ENCODE measurements at regions not wholly inside any gene's neighbourhood (a gene's known extent, or its start where the extent isn't known, plus 50 kb on each side); places are given as distances from the start of the nearest gene placed in this dataset.

DNA sequence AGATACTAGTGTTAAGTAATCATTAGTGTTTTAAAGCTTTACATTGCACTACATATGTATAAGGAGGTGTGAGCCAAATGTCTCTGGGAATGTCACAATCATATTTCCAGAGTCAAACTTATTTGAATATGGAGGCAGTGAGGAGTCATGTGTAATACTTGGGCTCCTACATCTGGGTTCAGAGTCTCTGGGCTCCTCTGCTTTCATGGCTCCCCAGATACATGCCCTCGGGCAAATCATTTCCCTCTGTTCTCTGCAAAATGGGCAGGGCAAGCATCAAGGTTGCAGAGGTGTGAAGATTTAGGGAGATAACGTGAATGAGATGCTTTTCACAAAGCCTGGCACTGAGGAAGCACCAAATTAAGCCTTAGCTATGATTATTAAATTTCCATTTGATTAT, 138.3 kb upstream of the SGK1 start:
- H3K27ac ChIP-seq (ENCODE audit: insufficient read depth, low read length): no peak overlapping the region

DNA sequence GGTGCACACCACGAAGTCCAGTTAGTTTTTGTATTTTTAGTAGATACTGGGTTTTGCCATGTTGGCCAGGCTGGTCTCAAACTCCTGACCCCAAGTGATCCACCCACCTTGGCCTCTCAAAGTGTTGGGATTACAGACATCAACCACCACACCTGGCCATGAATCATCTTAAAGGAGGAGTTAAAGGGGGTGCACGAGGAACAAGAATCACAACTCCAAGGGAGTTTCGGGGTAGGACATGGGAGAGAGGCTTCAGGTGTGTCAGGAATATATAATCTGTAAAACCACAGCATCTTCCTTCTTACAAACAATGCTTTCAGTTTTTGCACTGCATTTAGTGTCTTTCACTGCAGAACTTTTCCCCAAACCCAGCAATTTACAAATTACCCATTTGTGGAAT, 137.4 kb upstream of the SGK1 start:
- H3K36me3 ChIP-seq (ENCODE audit: control insufficient read depth, insufficient read depth, low read length): no peaks in the 10 kb centered on the region

More for the DNA sequence above, 138.3 kb upstream of the SGK1 start:
- Histone ChIP-seq H3K4me1 (ENCODE audit: control insufficient read depth, extremely low read depth, insufficient read depth, low read length) (no peaks in the 10 kb centered on the region), H2AFZ (ENCODE audit: low read length) (no peak overlapping the region), H4K20me1 (ENCODE audit: control insufficient read depth, extremely low read depth, insufficient read depth, low read length) (no peaks in the 10 kb centered on the region), H3K4me3 (replicated peaks in 1 of 4; ENCODE audit: control extremely low read depth in 1 of 4, insufficient read depth in 1 of 4, low read depth in 3 of 4, low read length in 4 of 4) (no peak overlapping the region), H3K27me3 (ENCODE audit: control insufficient read depth, insufficient read depth, low read length) (no peaks in the 10 kb centered on the region), H3K36me3 (ENCODE audit: control insufficient read depth, insufficient read depth, low read length) (no peaks in the 10 kb centered on the region), H3K9me3 (ENCODE audit: control insufficient read depth, insufficient read depth, low read depth, low read length) (no peaks in the 10 kb centered on the region), H3K9ac (ENCODE audit: insufficient read depth, low read length) (no peak overlapping the region), H3K4me2 (ENCODE audit: extremely low read depth, insufficient read depth, low read length) (no peak overlapping the region), H3K79me2 (ENCODE audit: control insufficient read depth, insufficient read depth, low read length) (no peaks in the 10 kb centered on the region)
- TF ChIP-seq, protein P1, sequence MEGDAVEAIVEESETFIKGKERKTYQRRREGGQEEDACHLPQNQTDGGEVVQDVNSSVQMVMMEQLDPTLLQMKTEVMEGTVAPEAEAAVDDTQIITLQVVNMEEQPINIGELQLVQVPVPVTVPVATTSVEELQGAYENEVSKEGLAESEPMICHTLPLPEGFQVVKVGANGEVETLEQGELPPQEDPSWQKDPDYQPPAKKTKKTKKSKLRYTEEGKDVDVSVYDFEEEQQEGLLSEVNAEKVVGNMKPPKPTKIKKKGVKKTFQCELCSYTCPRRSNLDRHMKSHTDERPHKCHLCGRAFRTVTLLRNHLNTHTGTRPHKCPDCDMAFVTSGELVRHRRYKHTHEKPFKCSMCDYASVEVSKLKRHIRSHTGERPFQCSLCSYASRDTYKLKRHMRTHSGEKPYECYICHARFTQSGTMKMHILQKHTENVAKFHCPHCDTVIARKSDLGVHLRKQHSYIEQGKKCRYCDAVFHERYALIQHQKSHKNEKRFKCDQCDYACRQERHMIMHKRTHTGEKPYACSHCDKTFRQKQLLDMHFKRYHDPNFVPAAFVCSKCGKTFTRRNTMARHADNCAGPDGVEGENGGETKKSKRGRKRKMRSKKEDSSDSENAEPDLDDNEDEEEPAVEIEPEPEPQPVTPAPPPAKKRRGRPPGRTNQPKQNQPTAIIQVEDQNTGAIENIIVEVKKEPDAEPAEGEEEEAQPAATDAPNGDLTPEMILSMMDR (conservative IDR thresholded peaks at IDR 0.05 in 1 of 2, IDR thresholded peaks at IDR 0.05 in 1 of 2; ENCODE audit: low read depth in 1 of 2, low read length in 2 of 2): no peak
- no peak for TF ChIP-seq EZH2 (IDR thresholded peaks at IDR 0.05; ENCODE audit: low read length, missing control alignments)
- no peak for DNase-seq (ENCODE audit: low read depth in 2 of 2)

DNA sequence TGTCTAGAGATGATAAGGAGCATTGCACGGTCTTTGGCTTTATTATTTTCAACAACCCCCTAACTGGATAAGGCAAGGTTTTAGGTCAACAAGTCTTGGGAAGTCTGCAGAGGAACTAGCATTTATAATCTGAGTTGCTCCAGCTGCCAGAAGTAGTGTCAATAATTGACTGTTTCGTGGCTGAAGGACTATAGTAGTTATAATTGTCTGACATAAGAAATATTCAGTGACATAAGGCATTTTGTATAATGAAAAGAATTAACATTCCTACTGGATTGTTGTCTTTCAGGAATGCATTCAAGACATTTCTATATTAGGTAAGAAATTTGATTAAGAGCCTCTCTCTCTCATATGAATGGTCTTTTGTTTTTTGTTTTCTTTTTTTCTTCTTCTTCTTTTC, 136.9 kb upstream of the SGK1 start:
- Histone ChIP-seq H3K4me2 (ENCODE audit: extremely low read depth, insufficient read depth, low read length) (no peak overlapping the region), H3K4me3 (replicated peaks in 1 of 4; ENCODE audit: control extremely low read depth in 1 of 4, insufficient read depth in 1 of 4, low read depth in 3 of 4, low read length in 4 of 4) (no peak overlapping the region), H2AFZ (ENCODE audit: low read length) (no peak overlapping the region), H3K27me3 (ENCODE audit: control insufficient read depth, insufficient read depth, low read length) (no peaks in the 10 kb centered on the region), H3K9me3 (ENCODE audit: control insufficient read depth, insufficient read depth, low read depth, low read length) (no peaks in the 10 kb centered on the region), H3K36me3 (ENCODE audit: control insufficient read depth, insufficient read depth, low read length) (no peaks in the 10 kb centered on the region), H3K9ac (ENCODE audit: insufficient read depth, low read length) (no peak overlapping the region), H3K27ac (ENCODE audit: insufficient read depth, low read length) (no peak overlapping the region), H3K4me1 (ENCODE audit: control insufficient read depth, extremely low read depth, insufficient read depth, low read length) (peaks cover 5% of the 10 kb centered on the region), H3K79me2 (ENCODE audit: control insufficient read depth, insufficient read depth, low read length) (no peaks in the 10 kb centered on the region), H4K20me1 (ENCODE audit: control insufficient read depth, extremely low read depth, insufficient read depth, low read length) (no peaks in the 10 kb centered on the region)
- peak in 1 of 2 donors; percentile 71 for DNase-seq (ENCODE audit: low read depth in 2 of 2)
- TF ChIP-seq EZH2 (IDR thresholded peaks at IDR 0.05; ENCODE audit: low read length, missing control alignments): no peak
- TF ChIP-seq, protein P1 (conservative IDR thresholded peaks at IDR 0.05 in 1 of 2, IDR thresholded peaks at IDR 0.05 in 1 of 2; ENCODE audit: low read depth in 1 of 2, low read length in 2 of 2): no peak

More for the DNA sequence above, 137.4 kb upstream of the SGK1 start:
- no peak overlapping the region for H2AFZ ChIP-seq (ENCODE audit: low read length)
- no peaks in the 10 kb centered on the region for H3K79me2 ChIP-seq (ENCODE audit: control insufficient read depth, insufficient read depth, low read length)
- no peaks in the 10 kb centered on the region for H3K9me3 ChIP-seq (ENCODE audit: control insufficient read depth, insufficient read depth, low read depth, low read length)
- no peak for DNase-seq (ENCODE audit: low read depth in 2 of 2)
- H3K4me1 ChIP-seq (ENCODE audit: control insufficient read depth, extremely low read depth, insufficient read depth, low read length): peaks cover 2% of the 10 kb centered on the region
- no peaks in the 10 kb centered on the region for H3K27me3 ChIP-seq (ENCODE audit: control insufficient read depth, insufficient read depth, low read length)
- H3K27ac ChIP-seq (ENCODE audit: insufficient read depth, low read length): no peak overlapping the region
- no peak overlapping the region for H3K9ac ChIP-seq (ENCODE audit: insufficient read depth, low read length)
- H3K4me3 ChIP-seq (replicated peaks in 1 of 4; ENCODE audit: control extremely low read depth in 1 of 4, insufficient read depth in 1 of 4, low read depth in 3 of 4, low read length in 4 of 4): no peak overlapping the region
- H4K20me1 ChIP-seq (ENCODE audit: control insufficient read depth, extremely low read depth, insufficient read depth, low read length): no peaks in the 10 kb centered on the region
- TF ChIP-seq, protein P1 (conservative IDR thresholded peaks at IDR 0.05 in 1 of 2, IDR thresholded peaks at IDR 0.05 in 1 of 2; ENCODE audit: low read depth in 1 of 2, low read length in 2 of 2): no peak
- TF ChIP-seq EZH2 (IDR thresholded peaks at IDR 0.05; ENCODE audit: low read length, missing control alignments): no peak
- no peak overlapping the region for H3K4me2 ChIP-seq (ENCODE audit: extremely low read depth, insufficient read depth, low read length)
